ENCODE measurements at regions not wholly inside any gene's neighbourhood (a gene's known extent, or its start where the extent isn't known, plus 50 kb on each side); places are given as distances from the start of the nearest gene placed in this dataset.

DNA sequence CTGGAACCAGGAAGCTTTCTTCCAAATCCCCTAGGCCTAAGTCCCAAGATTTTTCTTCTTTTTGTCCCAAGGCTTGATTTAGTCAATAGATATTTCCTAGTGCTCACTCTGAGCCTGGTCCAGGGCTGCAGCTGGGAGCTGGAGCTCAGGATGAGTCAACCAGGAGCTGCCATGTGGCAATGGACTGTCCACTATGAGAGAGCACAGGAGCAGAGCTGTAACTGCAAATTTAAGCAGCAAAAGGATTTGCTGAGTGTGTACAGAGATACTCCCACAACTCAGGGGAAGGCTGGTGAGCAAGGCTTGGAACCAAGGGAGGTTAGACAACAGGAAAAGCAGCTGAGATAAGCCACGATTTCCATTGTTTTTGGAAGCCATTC, 92.1 kb upstream of the CXCL12 start:
- no peak for DNase-seq

DNA sequence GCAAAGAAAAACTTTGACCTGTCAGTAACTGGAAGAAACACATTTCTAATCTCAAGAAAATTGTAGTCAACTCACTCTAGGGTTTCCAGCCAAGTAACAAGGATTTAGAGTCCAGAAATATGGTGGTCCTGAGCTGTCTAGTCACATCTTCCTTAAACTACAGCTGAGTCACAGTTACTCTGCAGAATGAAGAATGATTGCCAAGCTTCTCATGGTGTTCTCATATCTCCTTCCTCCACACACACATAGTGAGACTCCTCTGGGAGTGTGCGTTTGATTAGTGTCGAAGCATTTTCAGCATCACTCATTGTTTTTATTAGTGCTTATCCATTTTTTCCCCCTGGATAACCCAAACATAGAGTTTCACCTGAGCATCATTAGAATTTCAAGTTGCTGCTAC, 93.1 kb upstream of the CXCL12 start:
- DNase-seq = no peak

DNA sequence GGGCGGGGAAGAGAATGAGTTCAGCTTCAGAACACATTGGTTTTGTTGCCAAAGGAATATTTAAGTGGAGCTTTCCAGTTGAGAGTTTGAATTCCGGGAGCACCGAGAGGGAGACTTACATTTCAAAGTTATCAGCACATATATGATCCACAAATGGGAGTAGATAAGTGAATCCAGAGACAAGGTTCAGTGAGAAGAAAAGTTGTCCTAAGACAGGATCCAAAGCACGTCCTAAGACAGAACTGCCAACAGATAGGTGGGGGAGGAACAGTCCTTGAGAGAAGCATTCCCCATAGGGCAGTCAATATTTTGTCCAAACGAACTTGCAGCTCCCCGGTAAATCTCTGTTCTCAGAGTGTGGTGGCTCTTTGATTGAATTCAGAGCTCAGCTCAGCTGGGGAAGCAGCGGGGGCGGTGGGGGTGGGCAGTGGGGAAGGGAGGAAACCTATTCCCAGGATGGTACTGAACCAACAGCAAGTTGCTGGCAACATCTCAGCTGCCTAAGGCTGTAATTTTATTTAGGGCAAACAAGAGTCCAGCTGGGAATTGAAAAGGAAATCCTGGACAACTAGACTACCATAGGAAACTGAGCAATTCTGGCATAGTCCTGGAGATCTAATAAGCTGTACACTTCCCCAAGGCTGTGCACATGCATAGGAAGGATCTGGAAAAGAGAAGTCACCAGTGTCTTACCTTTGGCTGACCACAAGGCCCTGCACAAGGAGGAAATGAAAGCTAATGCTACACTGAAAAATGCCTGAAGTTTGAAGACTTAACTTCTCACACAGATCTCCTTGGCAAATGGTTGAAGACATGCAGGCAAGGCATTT, 94.2 kb upstream of the CXCL12 start:
- DNase-seq = peak; percentile 39

DNA sequence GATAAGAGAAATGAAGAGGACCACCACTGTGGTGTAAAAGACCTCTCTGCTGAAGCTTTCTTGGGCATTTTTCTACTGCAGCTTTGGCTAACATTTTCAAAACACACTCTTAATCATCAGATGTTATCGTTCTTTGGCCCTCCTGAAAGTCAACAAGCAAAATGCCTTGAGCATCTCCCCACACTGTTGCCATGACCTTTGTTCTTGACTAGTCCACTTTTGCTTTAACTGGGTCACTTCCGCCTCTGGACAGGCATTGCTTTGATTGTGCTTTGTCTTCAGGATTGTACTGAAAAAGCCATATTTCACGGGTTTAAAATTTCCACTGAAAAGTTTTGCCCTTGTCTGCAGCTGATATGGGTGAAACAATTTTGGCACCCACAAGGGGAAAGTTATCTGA, 107.8 kb upstream of the CXCL12 start:
- no peak for DNase-seq

DNA sequence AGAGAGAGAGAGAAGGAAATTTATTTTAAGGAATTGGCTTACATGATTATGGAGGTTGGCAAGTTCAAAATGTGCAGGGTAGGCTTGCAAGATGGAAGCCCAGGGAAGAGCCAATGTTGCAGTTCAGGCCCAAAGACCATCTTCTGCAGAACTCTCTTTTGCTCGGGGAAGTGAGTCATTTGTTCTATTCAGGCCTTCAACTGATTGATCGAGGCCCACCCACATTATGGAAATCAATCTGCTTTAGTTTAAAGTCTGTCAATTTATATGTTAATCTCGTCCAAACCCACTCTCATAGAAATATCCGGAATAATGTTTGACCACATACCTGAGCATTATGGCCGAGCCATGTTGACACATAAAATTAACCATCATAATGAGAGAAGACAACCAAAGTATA, 113.3 kb upstream of the CXCL12 start:
- DNase-seq = no peak

DNA sequence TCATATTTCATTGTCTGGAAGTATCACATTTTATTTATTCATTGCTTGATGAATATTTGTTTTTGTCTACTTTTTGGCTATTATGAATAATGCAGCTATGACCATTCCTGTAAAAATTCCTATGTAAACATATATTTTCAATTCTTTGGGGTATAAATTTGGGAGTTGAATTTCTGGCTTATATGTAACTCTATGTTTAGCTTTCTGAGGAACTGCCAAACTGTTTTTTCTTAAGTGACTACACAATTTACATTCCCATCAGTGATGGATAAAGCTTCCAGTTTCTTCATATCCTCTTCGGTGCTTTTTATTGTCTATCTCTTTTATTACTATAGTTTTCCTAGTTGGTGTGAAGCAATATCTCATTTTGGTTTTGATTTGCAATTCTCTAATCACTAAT, 115.6 kb upstream of the CXCL12 start:
- DNase-seq = no peak

DNA sequence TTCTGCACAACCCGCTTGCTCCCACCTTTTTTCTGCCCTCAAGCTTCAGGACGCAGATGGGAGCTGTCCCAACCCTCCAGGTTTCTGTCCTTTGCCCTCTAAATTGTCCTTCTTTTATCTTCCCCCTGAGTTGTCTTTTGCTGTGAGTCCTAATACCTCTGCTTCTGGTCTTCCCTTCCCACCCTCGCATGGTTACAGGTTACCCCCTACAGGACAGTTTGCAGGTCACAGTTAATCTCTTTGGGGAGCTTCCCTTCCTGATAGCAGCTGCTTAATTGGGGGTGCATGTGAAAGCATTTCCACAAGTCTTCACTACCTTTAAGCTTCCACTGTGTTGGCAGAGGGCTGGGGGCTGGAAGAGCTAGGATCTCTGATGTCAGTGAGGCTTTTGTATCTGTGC, 121.5 kb upstream of the CXCL12 start:
- no peak for DNase-seq

DNA sequence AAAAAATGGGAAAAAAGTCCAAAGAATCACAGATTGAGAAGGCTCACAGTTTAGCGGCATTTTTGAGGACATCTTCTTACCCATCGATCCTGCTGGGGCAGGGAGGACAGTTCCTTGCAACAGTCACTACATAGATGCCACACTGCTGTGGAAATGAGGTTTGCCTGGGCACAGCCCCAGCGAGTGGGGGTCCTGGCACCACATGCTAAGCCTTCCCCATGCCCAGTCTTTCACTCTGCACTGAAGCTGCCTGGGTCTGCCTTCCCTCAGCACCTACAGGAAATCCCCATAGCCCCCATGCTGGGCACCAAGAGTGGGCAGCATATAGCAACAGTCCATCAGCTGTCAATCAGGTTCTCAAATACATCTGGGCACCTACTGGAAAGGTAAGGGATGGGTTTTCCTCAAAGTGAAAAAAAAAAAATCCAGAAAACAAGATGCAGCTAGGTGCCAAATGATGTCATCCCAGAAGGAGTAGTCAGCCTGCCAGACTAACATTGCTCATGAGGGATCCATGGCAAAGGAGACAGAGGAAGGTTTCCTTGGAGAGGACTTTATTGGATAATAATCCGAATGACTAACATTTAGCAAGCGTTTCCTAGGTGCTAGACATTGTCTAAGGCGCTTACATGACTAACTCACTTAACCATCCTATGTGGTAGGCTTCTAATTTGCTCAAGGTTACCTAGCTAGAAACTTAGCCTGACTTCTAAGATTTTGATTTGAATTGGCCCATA, 125.7 kb upstream of the CXCL12 start:
- no peak for DNase-seq

DNA sequence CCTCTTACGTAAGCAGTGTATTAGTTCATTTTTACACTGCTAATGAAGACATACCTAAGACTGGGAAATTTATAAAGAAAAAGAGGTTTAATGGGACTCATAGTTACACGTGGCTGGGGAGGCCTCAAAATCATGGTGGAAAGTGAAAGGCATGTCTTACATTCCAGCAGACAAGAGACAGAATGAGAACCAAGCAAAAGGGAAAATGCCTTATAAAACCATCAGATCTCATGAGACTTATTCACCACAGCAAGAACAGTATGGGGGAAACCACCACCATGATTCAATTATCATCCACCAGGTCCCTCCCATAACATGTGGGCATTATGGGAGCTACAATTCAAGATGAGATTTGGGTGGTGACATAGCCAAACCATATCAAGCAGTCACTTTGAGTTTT, 126.3 kb upstream of the CXCL12 start:
- DNase-seq = no peak

DNA sequence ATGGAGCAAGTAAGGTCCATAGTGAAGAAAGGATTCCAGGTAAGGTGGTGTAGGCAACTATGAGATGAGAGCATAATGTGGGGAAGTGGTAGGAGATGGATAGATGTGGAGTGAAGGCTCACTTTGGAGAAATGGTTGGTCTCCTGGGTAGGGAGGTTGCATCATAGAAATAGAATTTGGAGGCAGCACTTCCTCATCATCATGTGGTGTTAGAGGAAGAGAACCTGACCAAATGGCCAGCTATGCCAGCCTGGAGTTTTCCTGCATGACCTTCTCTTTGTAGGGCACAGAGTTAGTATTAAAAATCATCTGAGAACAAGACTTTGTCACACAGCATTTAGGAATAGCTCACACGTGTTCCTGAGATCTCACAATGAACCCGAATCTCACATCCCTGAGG, 126.7 kb upstream of the CXCL12 start:
- no peak for DNase-seq

DNA sequence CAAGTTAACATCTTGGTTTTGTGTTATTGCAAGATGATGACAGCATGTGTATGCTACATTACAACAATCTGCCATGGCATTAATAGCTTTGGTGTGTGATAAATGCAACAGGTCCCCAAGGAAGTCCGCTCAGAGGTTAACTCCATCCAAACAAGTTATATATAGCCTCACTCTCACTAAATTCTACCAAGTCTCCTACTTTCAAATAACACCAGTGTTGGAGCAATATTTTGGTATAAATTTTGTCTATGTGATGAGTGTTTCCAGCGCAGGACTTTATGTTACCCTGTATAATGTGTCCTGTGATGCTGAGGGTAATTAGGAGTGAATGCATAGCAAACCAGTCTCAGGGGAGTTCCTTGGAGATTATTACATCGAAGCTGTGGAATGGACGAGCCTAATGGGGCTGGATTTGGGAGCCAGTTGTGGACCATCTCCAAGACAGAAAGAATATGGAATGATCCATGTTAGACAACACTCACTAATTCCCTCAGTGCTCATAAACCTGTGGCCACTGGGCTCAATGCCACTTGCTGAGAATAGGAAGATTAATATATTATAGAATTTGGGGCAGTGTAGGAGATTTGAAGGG, 127.6 kb upstream of the CXCL12 start:
- DNase-seq = no peak

DNA sequence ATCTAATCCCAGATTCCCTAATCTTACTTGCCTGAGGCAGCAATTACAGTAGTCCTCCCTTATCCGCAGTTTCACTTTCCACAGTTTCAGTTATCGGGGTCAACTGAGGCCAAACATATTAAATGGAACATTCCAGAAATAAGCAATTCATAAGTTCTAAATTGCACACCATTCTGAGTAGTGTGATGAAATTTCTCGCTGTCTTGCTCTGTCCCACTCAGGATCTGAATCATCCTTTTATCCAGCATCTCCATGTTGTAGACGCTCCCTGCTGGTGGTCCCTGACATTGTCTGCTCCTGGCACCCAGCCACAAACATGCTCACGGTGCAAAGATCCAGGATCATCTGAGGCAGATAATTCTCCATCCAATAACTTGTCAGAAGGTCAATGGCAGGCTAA, 128.7 kb upstream of the CXCL12 start:
- DNase-seq = no peak

DNA sequence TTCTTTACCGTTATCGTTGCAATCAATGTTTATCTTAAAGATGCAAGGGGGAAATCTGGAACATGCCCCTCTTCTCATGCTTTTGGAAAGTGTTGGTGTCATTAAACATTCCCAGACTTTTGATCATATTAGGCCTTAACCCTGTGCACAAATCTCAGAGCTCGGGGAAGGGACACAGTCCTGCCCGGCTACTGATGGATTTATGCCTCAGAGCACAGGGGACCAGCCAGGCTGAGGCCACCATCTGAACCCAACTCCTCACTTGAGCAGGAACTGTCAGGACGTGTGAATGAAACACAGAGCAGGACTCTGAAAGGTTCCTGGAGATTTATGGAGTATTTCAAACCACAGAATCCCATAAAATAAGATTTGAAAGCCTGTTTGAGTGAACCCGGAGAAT, 132.0 kb upstream of the CXCL12 start:
- DNase-seq = no peak

DNA sequence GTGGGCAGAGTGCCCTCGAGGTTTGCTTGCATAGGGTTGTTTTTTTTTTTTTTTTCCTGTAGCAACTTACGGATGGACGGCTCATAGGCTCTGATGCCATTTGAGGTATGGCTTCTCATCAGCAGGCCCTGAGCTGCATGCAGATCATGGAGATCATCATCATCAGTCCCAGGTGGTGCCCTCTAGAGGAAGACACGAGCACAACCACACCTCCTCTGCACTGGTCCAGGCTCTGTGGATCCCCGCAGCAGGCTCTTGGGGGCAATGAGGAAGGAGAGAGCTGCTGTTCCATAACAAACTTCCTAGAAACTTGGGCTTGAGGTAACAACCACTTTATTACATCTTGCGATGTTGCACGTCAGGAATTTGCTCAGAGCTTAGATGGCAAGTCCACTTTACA, 132.7 kb upstream of the CXCL12 start:
- no peak for DNase-seq

DNA sequence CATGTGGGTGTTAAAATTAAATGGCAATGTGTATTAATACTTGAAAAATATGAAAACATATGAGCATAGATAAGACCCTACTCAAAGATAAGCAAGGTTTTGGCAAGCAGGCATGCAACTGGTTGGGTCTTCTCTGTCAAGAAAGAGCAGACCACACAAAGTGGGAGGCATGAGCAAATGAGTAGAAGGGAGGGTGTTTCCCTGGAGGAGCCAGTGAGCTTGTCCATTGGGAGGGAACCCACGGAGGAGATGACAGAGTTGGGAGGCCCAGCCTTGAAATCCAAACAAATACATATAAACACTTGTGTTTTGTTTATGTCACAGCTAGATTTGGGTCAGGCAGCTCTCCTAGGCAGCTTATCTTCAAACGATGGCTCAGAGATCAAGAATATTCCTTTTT, 134.5 kb upstream of the CXCL12 start:
- no peak for DNase-seq

DNA sequence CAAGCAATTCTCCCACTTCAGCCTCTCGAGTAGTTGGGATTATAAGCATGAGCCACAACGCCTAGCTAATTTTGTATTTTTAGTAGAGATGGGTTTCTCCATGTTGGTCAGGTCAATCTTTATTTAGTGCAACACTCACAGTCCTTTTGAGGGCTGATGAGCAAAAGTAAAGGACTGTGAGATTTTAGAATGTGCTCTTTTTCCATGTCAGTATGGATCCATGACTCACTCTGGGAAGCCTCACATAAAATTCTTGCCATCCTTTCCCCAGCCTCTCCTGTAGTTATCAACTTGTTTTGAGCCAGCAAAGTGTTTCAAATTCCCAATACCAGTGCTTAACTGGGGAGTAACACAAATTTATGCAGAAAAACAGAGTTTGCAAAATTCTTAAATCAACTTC, 135.8 kb upstream of the CXCL12 start:
- no peak for DNase-seq

DNA sequence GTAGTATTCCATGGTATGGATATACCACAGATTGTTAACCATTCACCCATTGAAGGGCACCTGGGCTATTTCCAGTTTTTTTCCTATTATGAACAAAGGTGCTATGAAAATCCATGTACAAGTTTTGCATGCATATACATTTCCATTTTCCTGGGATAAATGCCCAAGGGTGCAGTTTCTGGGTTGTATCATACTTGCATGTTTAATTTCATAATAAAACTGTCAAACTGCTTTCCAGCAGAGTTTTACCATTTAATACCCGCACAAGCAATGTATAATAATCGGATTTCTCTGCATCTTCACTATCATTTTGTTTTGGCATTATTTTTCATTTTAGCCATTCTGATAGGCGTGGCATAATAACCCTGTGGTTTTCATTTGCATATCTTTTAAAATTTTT, 154.3 kb upstream of the CXCL12 start:
- DNase-seq = no peak

DNA sequence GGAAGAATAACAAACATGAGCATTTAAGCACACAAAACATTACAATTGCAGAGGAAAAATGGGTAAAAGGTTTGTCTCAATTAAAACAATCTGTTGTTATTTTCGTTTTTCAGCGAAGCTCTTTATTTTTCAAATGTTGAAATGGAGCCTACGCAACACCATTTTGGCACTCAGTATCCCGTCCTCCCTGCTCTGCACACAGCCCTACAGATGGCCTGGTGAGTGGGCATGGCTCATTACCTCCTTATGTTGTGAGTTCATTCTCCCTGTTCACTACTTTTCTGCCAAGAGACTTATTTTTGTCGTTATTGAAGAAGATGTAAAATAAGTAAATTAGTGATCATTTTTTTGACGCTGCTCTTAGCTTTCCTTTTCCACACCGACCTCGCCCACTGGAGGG, 167.8 kb upstream of the CXCL12 start:
- no peak for DNase-seq

DNA sequence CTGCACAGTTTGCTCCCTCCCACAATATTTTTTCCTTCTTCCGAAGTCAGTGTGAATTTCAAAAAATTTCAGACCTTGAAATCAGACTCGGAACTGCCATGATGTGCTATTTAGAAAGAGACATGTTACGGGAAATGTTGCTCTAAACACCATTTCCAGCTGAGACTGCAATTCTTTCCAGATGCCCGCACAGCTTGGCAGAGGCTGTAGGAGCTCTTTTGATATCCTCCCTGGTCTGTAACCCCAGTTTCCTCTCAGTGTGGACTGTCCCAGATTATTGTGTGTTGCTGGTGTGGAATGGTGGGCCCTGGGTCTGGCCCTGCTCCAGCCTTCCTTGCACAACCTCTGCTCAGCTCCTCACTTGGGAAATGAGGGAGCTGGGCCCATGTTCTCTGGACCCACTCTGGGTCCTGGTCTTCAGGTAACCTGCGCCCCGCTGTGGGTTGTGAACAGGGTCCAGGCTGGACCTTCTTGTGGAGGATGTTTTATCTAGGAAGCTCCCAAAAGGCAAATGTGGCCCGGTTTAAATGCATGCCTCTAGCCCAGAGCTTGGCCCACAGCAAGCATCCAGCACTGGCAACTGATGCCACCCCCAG, 172.8 kb upstream of the CXCL12 start:
- DNase-seq = no peak

DNA sequence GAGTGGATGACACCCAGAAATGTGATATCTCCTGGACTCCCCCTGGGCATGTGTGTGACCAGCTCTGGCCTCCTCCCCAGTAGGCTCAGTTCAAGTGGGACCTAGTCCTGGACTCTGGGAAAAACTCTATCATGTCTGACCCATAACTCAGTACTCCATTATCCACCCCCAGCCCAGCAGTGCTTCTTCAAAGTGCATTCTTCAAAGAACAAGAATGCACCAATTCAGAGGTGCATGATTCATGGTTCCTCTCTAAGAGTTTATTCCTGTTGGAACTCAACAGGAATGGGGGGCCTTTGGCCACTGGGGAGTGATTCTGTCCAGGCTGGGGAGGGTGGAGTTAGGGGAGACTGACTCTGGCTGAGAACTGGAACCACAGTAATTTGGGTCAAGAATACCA, 173.6 kb upstream of the CXCL12 start:
- DNase-seq = no peak

DNA sequence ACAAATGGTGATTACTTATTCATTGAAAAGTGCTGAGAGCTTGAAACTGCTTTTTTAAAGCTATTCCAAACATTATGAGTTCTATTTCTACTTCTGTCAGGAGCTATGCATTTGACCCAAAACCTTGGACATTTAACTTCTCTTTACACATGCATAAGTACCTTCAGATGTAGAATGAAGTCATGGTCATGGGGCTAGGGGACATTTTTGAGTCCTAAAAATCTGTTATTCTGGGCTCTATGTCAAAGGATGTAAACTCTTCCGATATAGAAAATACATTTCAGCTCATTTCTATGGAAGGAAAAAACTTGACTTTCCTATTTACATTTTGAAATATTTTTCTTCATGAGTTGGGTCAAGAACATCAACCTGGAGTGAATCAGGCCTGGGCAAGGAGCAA, 179.5 kb upstream of the CXCL12 start:
- DNase-seq = no peak

DNA sequence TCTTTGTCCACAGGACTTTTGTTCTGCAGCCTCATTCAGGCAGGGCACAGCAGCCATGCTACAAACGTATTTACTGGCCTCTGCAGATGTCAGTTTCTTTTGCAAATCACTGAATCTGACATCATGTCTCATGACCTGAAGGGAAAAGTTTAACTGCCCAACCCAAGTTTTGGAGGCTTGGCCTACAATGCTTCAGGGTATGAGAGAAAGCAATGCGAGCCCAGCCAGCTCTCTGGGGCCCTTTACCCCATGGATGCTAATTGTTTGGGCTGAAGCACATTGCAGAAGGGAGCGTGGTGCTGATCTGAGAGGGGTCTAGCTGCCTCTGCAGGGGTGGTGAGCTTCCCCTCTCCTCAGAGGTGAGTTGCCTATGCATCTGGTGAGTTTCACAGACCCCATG, 179.9 kb upstream of the CXCL12 start:
- DNase-seq = no peak

DNA sequence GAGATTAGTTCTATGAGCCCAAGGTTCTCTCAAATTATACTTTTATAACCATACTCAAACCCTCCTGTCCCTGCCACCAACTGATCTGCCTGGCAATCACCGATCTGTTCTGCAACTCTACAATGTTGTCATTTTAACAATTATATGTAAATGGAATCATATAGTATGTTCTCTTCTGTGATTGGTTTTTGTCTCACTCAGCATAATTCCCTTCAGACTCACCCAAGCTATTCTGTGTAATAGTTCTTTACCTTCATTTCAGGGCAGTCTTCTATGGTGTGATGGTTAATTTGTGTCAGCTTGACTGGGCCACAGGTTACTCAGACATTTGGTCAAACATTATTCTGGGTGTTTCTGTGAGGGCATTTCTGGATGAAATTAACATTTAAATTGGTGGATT, 181.9 kb upstream of the CXCL12 start:
- no peak for DNase-seq

DNA sequence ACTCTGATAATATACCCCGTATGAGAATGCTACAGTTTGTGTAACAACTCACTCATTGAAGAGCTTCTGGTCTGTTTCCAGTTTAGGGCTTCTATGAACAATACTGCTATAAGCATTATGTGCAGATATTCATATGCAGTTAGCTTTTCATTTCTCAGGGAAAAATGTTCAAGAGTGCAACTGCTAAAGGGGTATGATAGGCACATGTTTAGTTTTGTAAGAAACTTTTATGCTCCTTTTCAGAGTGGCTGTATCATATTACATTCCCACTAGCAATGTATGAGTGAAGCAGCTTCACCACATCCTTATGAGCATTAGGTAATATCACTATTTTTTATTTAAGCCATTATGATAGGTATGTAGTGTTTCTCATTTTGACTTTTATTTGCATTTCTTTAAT, 182.6 kb upstream of the CXCL12 start:
- no peak for DNase-seq

All from midbrain (tissue), 1 donor.